PC-9 (cell line): ENCODE measurements at regions not wholly inside any gene's neighbourhood (a gene's known extent, or its start where the extent isn't known, plus 50 kb on each side); places are given as distances from the start of the nearest gene placed in this dataset.
"Not testable (repeated sequence)": the region's sequence is repeated elsewhere in the genome, so short reads cannot be mapped to it uniquely, and the experiment has no call there.

Experiments
- BruUV-seq: library from RNA; stranded (reverse); fragments of 400-500 nt; replicated peaks from 2 replicates; lab custom pipeline; 2021; lab: Mats Ljungman, UMichigan
- CTCF ChIA-PET: fragments of 300-600 bp; sonication (Branson Sonifier 250); formaldehyde crosslinking; loops from one replicate; lab custom pipeline; 2022; ENCODE audit warnings: antibody characterized with exemption; lab: Charles Lee
- POLR2A ChIA-PET: fragments of 300-600 bp; sonication (Branson Sonifier 250); formaldehyde crosslinking; loops from one replicate; lab custom pipeline; 2022; ENCODE audit warnings: antibody characterized with exemption; ENCODE audit not compliant: unreplicated experiment; lab: Charles Lee
- DNase-seq, 2 experiments: peaks; one replicate each; pipeline versions ENCODE4 v3.0.0 to v3.0.0-alpha.2; 2015 to 2022; ENCODE audit warnings: mixed read lengths in 1 of 2
- H2AFZ ChIP-seq: fragments of 200-600 bp; sonication (generic); 2 replicates; pipeline ENCODE4 v1.8.1; 2017; ENCODE audit warnings: antibody characterized with exemption
- H3F3A ChIP-seq: fragments of 200-600 bp; sonication (generic); 2 replicates; pipeline ENCODE4 v1.8.1; 2017; ENCODE audit warnings: antibody characterized with exemption, mild to moderate bottlenecking, low read depth; ENCODE audit not compliant: insufficient read depth
- H3K27ac ChIP-seq: fragments of 200-600 bp; sonication (generic); 2 replicates; pipeline ENCODE4 v1.6.1; 2016; ENCODE audit warnings: mixed run types
- H3K27me3 ChIP-seq: fragments of 200-600 bp; sonication (generic); 2 replicates; pipeline ENCODE4 v1.6.1; 2016; ENCODE audit warnings: low read depth, mixed run types; ENCODE audit not compliant: insufficient read depth
- H3K36me3 ChIP-seq: fragments of 200-600 bp; sonication (generic); 2 replicates; pipeline ENCODE4 v1.6.1; 2016; ENCODE audit warnings: low read depth, mixed run types
- H3K4me1 ChIP-seq: fragments of 200-600 bp; sonication (generic); replicated peaks from 2 replicates; pipeline ENCODE4 v1.6.1; 2016; ENCODE audit warnings: mixed run types; ENCODE audit not compliant: insufficient read depth
- H3K4me2 ChIP-seq: fragments of 200-600 bp; sonication (generic); 2 replicates; pipeline ENCODE4 v1.6.1; 2017; ENCODE audit warnings: mixed run types
- H3K4me3 ChIP-seq: fragments of 200-600 bp; sonication (generic); 2 replicates; pipeline ENCODE4 v1.6.1; 2016; ENCODE audit warnings: mixed run types
- H3K79me2 ChIP-seq: fragments of 200-600 bp; sonication (generic); 2 replicates; pipeline ENCODE4 v1.6.1; 2017; ENCODE audit warnings: low read depth, mixed run types
- H3K9me2 ChIP-seq: fragments of 200-600 bp; sonication (generic); 2 replicates; pipeline ENCODE4 v1.8.1; 2017; ENCODE audit warnings: mild to moderate bottlenecking; ENCODE audit not compliant: insufficient read depth
- H3K9me3 ChIP-seq: fragments of 200-600 bp; sonication (generic); 2 replicates; pipeline ENCODE4 v1.8.1; 2016; ENCODE audit warnings: low read depth; ENCODE audit not compliant: insufficient read depth
- H4K20me1 ChIP-seq: fragments of 200-600 bp; sonication (generic); 2 replicates; pipeline ENCODE4 v1.8.1; 2017; ENCODE audit not compliant: insufficient read depth
- CTCF ChIP-seq: fragments of 200-600 bp; sonication (generic); conservative IDR thresholded peaks from 2 replicates; pipeline ENCODE4 v1.6.1; 2017; ENCODE audit warnings: mixed run types, antibody characterized with exemption, mild to moderate bottlenecking, moderate library complexity
- EZH2 ChIP-seq: fragments of 200-600 bp; sonication (generic); IDR thresholded peaks from 2 replicates; pipeline ENCODE4 v1.8.0; 2017; ENCODE audit warnings: antibody characterized with exemption, low read depth
- intact Hi-C: fragments of 100-400 bp; cut with micrococcal nuclease; formaldehyde crosslinking; loops from one replicate; pipeline ENCODE4 v1.10.0; 2022; ENCODE audit not compliant: unreplicated experiment

- Histone ChIP-seq H3K4me3 (no peak overlapping the region), H4K20me1 (no peaks in the 10 kb centered on the region), H3K79me2 (no peaks in the 10 kb centered on the region), H3K4me2 (no peak overlapping the region), H3K27ac (no peak overlapping the region), H3K36me3 (no peaks in the 10 kb centered on the region), H3K9me2 (no peaks in the 10 kb centered on the region), H3K27me3 (no peaks in the 10 kb centered on the region), H3K4me1 (no peaks in the 10 kb centered on the region), H2AFZ (no peak overlapping the region), H3F3A (no peaks in the 10 kb centered on the region), H3K9me3 (0 out of 2 replicates have a peak, but pooled peaks cover 5% of the 10 kb centered on the region)
- no peak for DNase-seq
- BruUV-seq = no TSS peak
- ChIA-PET CTCF (no interaction called here), POLR2A (no interaction called here)
- intact Hi-C loops = no loop called here
- no peak for TF ChIP-seq CTCF
- TF ChIP-seq EZH2 = no peak
Observed at GRCh38 chr12:89873745-89874144, 165.1 kb upstream of the ATP2B1 start.

GRCh38 chr12:89872922-89873630 lies 164.4 kb upstream of the ATP2B1 start:
- no peaks in the 10 kb centered on the region for H4K20me1 ChIP-seq
- H3K4me2 ChIP-seq = no peak overlapping the region
- H3K4me3 ChIP-seq = no peak overlapping the region
- no peak overlapping the region for H3K27ac ChIP-seq
- ChIA-PET POLR2A (no interaction called here), CTCF (no interaction called here)
- H3K79me2 ChIP-seq = no peaks in the 10 kb centered on the region
- H3K9me3 ChIP-seq = 0 out of 2 replicates have a peak, but pooled peaks cover 5% of the 10 kb centered on the region
- H3K4me1 ChIP-seq = no peaks in the 10 kb centered on the region
- no peaks in the 10 kb centered on the region for H3F3A ChIP-seq
- H2AFZ ChIP-seq = no peak overlapping the region
- H3K36me3 ChIP-seq = no peaks in the 10 kb centered on the region
- intact Hi-C loops = no loop called here
- no peaks in the 10 kb centered on the region for H3K9me2 ChIP-seq
- DNase-seq = no peak
- TF ChIP-seq CTCF (no peak), EZH2 (no peak)
- no peaks in the 10 kb centered on the region for H3K27me3 ChIP-seq
- no TSS peak for BruUV-seq

GRCh38 chr12:89870413-89871184 lies 162.0 kb upstream of the ATP2B1 start:
- H3K4me3 ChIP-seq = no peak overlapping the region
- ChIA-PET POLR2A (no interaction called here), CTCF (no interaction called here)
- DNase-seq = no peak
- no peaks in the 10 kb centered on the region for H3K9me2 ChIP-seq
- H3F3A ChIP-seq = no peaks in the 10 kb centered on the region
- no peaks in the 10 kb centered on the region for H3K36me3 ChIP-seq
- BruUV-seq = no TSS peak
- no peaks in the 10 kb centered on the region for H3K4me1 ChIP-seq
- H3K27me3 ChIP-seq = no peaks in the 10 kb centered on the region
- H3K9me3 ChIP-seq = 0 out of 2 replicates have a peak, but pooled peaks cover 5% of the 10 kb centered on the region
- no peaks in the 10 kb centered on the region for H4K20me1 ChIP-seq
- no peaks in the 10 kb centered on the region for H3K79me2 ChIP-seq
- H2AFZ ChIP-seq = no peak overlapping the region
- H3K4me2 ChIP-seq = no peak overlapping the region
- intact Hi-C loops = no loop called here
- TF ChIP-seq CTCF (no peak), EZH2 (no peak)
- H3K27ac ChIP-seq = no peak overlapping the region

- intact Hi-C loops, H3K27me3 ChIP-seq, DNase-seq, POLR2A ChIA-PET, H3K9me2 ChIP-seq, H3K4me3 ChIP-seq, H3K4me1 ChIP-seq, H3K36me3 ChIP-seq, H3K9me3 ChIP-seq, H3K27ac ChIP-seq, CTCF ChIA-PET, H3K79me2 ChIP-seq, H4K20me1 ChIP-seq, H2AFZ ChIP-seq, H3K4me2 ChIP-seq, BruUV-seq, H3F3A ChIP-seq: not testable (repeated sequence)
Observed at GRCh38 chr12:89867611-89868010, 159.0 kb upstream of the ATP2B1 start.
